HCT116 (cell line): ENCODE measurements at regions not wholly inside any gene's neighbourhood (a gene's known extent, or its start where the extent isn't known, plus 50 kb on each side); places are given as distances from the start of the nearest gene placed in this dataset.

Experiments used
- EGR1 ChIP-seq: IDR thresholded peaks from 2 replicates; pipeline ENCODE4 v1.6.1; 2012; ENCODE audit warnings: low read depth
- EZH2 ChIP-seq: fragments of 200-600 bp; sonication (generic); IDR thresholded peaks from 2 replicates; pipeline ENCODE4 v1.6.1; 2017; ENCODE audit warnings: antibody characterized with exemption, mixed run types
- EZH2phosphoT487 ChIP-seq: fragments of 200-600 bp; IDR thresholded peaks from 2 replicates; pipeline ENCODE4 v1.6.1; 2018; ENCODE audit warnings: antibody characterized with exemption, borderline replicate concordance
- POLR2A ChIP-seq: IDR thresholded peaks from 2 replicates; pipeline ENCODE4 v1.7.0; 2011; ENCODE audit warnings: borderline replicate concordance; ENCODE audit not compliant: insufficient read depth, insufficient read length; ENCODE audit errors: extremely low read depth
- YY1 ChIP-seq: IDR thresholded peaks from 2 replicates; pipeline ENCODE4 v1.6.1; 2011; ENCODE audit warnings: low read length, low read depth, moderate library complexity, mild to moderate bottlenecking; ENCODE audit not compliant: insufficient replicate concordance; ENCODE audit errors: extremely low read depth
- TF ChIP-seq, protein P1 (sequence below), 3 experiments: fragments of 200-600 bp in 1 of 3; sonication (generic) in 1 of 3; IDR thresholded peaks in 2 of 3; conservative IDR thresholded peaks in 1 of 3; 2 replicates each; pipeline ENCODE4 v1.5.1; 2012 to 2017; ENCODE audit warnings: low read depth in 2 of 3, low read length in 2 of 3, antibody characterized with exemption in 1 of 3, borderline replicate concordance in 1 of 3, control low read depth in 1 of 3, mild to moderate bottlenecking in 1 of 3, mixed read lengths in 1 of 3, mixed run types in 1 of 3, moderate library complexity in 1 of 3; ENCODE audit not compliant: insufficient read depth in 1 of 3

DNA sequence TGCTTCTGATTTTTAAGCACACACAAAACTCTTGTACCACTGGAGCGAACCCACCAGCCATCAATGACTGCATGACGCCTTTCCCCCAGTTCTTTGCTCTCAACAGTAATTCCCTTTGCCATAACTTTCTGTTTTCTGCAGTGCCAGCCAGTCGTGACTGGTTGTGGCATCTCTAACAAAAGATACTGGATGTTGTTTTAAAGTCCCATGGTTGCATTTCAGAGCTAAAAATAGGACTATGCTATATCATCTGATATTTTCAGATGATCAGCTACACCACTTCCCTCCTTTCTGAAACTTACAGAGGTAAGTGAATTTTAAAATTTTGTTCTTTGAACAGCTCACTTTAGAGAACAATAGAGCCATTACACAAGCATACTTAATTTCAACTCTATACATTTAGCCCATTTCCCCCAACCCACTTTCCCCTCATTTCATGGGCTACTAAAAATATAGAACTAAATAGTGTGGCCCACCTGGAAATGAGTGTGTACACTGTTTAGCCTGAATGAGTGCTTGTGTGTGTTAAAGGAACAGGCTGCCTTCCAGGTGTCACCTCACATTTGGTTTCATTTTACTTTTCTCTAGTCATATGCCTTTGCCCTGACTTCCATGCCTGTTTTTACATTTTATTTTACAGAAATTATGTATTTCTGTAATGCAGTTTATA lies 136.9 kb upstream of the ZC3H12C start:
- TF ChIP-seq EZH2 (no peak), EZH2phosphoT487 (no peak), POLR2A (no peak), EGR1 (no peak), YY1 (no peak)
- TF ChIP-seq, protein P1, sequence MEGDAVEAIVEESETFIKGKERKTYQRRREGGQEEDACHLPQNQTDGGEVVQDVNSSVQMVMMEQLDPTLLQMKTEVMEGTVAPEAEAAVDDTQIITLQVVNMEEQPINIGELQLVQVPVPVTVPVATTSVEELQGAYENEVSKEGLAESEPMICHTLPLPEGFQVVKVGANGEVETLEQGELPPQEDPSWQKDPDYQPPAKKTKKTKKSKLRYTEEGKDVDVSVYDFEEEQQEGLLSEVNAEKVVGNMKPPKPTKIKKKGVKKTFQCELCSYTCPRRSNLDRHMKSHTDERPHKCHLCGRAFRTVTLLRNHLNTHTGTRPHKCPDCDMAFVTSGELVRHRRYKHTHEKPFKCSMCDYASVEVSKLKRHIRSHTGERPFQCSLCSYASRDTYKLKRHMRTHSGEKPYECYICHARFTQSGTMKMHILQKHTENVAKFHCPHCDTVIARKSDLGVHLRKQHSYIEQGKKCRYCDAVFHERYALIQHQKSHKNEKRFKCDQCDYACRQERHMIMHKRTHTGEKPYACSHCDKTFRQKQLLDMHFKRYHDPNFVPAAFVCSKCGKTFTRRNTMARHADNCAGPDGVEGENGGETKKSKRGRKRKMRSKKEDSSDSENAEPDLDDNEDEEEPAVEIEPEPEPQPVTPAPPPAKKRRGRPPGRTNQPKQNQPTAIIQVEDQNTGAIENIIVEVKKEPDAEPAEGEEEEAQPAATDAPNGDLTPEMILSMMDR (IDR thresholded peaks at IDR 0.05 in 2 of 3, conservative IDR thresholded peaks at IDR 0.05 in 1 of 3; ENCODE audit: borderline replicate concordance in 1 of 3, insufficient read depth in 1 of 3, low read depth in 2 of 3, low read length in 2 of 3): no peak
